ENCODE measurements at regions not wholly inside any gene's neighbourhood (a gene's known extent, or its start where the extent isn't known, plus 50 kb on each side); places are given as distances from the start of the nearest gene placed in this dataset.

- H3K27me3 ChIP-seq (ENCODE audit: insufficient read depth, poor library complexity, severe bottlenecking): no peaks in the 10 kb centered on the region
- H3K4me3 ChIP-seq (replicated peaks; ENCODE audit: insufficient read depth, low read length): no peak overlapping the region
- DNase-seq (ENCODE audit: low read depth in 1 of 2, low spot score in 1 of 2): no peak
- TF ChIP-seq SPI1 (IDR thresholded peaks at IDR 0.05; ENCODE audit: borderline replicate concordance, low read depth) (no peak), POLR2AphosphoS5 (IDR thresholded peaks at IDR 0.05; ENCODE audit: low read depth) (no peak), CTCF (IDR thresholded peaks at IDR 0.05; ENCODE audit: insufficient read depth, low read length) (no peak)
- H3K27ac ChIP-seq (replicated peaks): no peak overlapping the region
Observed at GRCh38 chr14:53532853-53533252, 379.7 kb upstream of the DDHD1 start.

- TF ChIP-seq REST (IDR thresholded peaks at IDR 0.05; ENCODE audit: insufficient replicate concordance, low read depth) (no peak), GABPA (IDR thresholded peaks at IDR 0.05; ENCODE audit: low read depth) (no peak), SPI1 (IDR thresholded peaks at IDR 0.05; ENCODE audit: borderline replicate concordance, low read depth) (no peak), CTCF (IDR thresholded peaks at IDR 0.05; ENCODE audit: insufficient read depth, low read length) (no peak), POLR2AphosphoS5 (IDR thresholded peaks at IDR 0.05; ENCODE audit: low read depth) (no peak)
- no peak overlapping the region for H3K4me3 ChIP-seq (replicated peaks; ENCODE audit: insufficient read depth, low read length)
- no peaks in the 10 kb centered on the region for H3K27me3 ChIP-seq (ENCODE audit: insufficient read depth, poor library complexity, severe bottlenecking)
- H3K27ac ChIP-seq (replicated peaks): no peak overlapping the region
- DNase-seq (ENCODE audit: low read depth in 1 of 2, low spot score in 1 of 2): no peak
Observed at GRCh38 chr14:53531730-53532129, 378.6 kb upstream of the DDHD1 start.

GRCh38 chr14:53531156-53531555 lies 378.0 kb upstream of the DDHD1 start:
- H3K27ac ChIP-seq (replicated peaks): no peak overlapping the region

More at GRCh38 chr14:53531156-53531555, 378.0 kb upstream of the DDHD1 start:
- TF ChIP-seq SPI1 (IDR thresholded peaks at IDR 0.05; ENCODE audit: borderline replicate concordance, low read depth): no peak
- TF ChIP-seq REST (IDR thresholded peaks at IDR 0.05; ENCODE audit: insufficient replicate concordance, low read depth): no peak
- TF ChIP-seq POLR2AphosphoS5 (IDR thresholded peaks at IDR 0.05; ENCODE audit: low read depth): no peak
- TF ChIP-seq GABPA (IDR thresholded peaks at IDR 0.05; ENCODE audit: low read depth): no peak
- TF ChIP-seq CTCF (IDR thresholded peaks at IDR 0.05; ENCODE audit: insufficient read depth, low read length): no peak
- H3K4me3 ChIP-seq (replicated peaks; ENCODE audit: insufficient read depth, low read length): no peak overlapping the region
- H3K27me3 ChIP-seq (ENCODE audit: insufficient read depth, poor library complexity, severe bottlenecking): no peaks in the 10 kb centered on the region
- no peak for DNase-seq (ENCODE audit: low read depth in 1 of 2, low spot score in 1 of 2)

Data from HL-60 (cell line).